Adrenal gland (tissue), 5 donors: ENCODE measurements at regions not wholly inside any gene's neighbourhood (a gene's known extent, or its start where the extent isn't known, plus 50 kb on each side); places are given as distances from the start of the nearest gene placed in this dataset.

ENCODE experiments used
- CTCF ChIP-seq, 6 experiments: fragments of 450-650 bp in 4 of 6; fragments of 200-600 bp in 2 of 6; sonication (generic) in 1 of 6; IDR thresholded peaks; 1 replicate in 5 of 6; 2 replicates in 1 of 6; pipeline versions ENCODE4 v1.5.1 to v1.8.0; 2016 to 2021; ENCODE audit warnings: antibody characterized with exemption in 6 of 6, mild to moderate bottlenecking in 2 of 6, moderate library complexity in 1 of 6
- POLR2A ChIP-seq, 2 donors: fragments of 450-650 bp; IDR thresholded peaks; one replicate each; pipeline ENCODE4 v1.6.1; 2017; ENCODE audit warnings: antibody characterized with exemption in 2 of 2, mild to moderate bottlenecking in 2 of 2, moderate library complexity in 1 of 2
- donor health status: DM: no; HTN: no; CAD: no.

- no peak for TF ChIP-seq CTCF (IDR thresholded peaks at IDR 0.05)
- TF ChIP-seq POLR2A (IDR thresholded peaks at IDR 0.05), result no peak
Measured at GRCh38 chr10:120705309-120705708, 145.9 kb upstream of the WDR11 start.
